CD4-positive, alpha-beta T cell (primary cell): ENCODE measurements at regions not wholly inside any gene's neighbourhood (a gene's known extent, or its start where the extent isn't known, plus 50 kb on each side); places are given as distances from the start of the nearest gene placed in this dataset.

ENCODE experiments used
- ATAC-seq: fragments of 200-7000 bp; cut with Tn5 transposase; one replicate; pipeline ENCODE4 v1.10.0; 2022; ENCODE audit warnings: mild to moderate bottlenecking; ENCODE audit not compliant: poor library complexity
- CTCF ChIA-PET: fragments of 350-600 bp; sonication (Branson Sonifier 250); formaldehyde crosslinking; loops from one replicate; lab custom pipeline; 2021; ENCODE audit warnings: antibody characterized with exemption, inconsistent platforms; lab: Charles Lee
- POLR2A ChIA-PET: fragments of 350-600 bp; sonication (Branson Sonifier 250); formaldehyde crosslinking; loops from one replicate; lab custom pipeline; 2021; ENCODE audit warnings: antibody characterized with exemption, inconsistent platforms; lab: Charles Lee
- DNase-seq, 14 experiments: peaks; one replicate each; pipeline ENCODE4 v3.0.0-alpha.2; 2013 to 2020; ENCODE audit warnings: mixed read lengths in 2 of 14
- H3K27ac ChIP-seq, 2 donors: one replicate each; pipeline versions ENCODE4 v1.5.1 to v1.7.0; 2013; ENCODE audit warnings: low read length in 2 of 2, low read depth in 1 of 2, mild to moderate bottlenecking in 1 of 2
- H3K27me3 ChIP-seq, 2 experiments: 1 replicate in 1 of 2; 2 replicates in 1 of 2; pipeline versions ENCODE4 v1.6.1 to v1.7.0; 2013; ENCODE audit warnings: low read length in 2 of 2, control low read depth in 1 of 2, mild to moderate bottlenecking in 1 of 2, moderate library complexity in 1 of 2; ENCODE audit not compliant: insufficient read depth in 2 of 2, control insufficient read depth in 1 of 2
- H3K36me3 ChIP-seq: one replicate; pipeline ENCODE4 v1.6.1; 2013; ENCODE audit warnings: low read length, control low read depth; ENCODE audit not compliant: insufficient read depth
- H3K4me1 ChIP-seq: one replicate; pipeline ENCODE4 v1.6.1; 2013; ENCODE audit warnings: low read length, control low read depth; ENCODE audit not compliant: insufficient read depth
- H3K4me3 ChIP-seq: one replicate; pipeline ENCODE4 v1.5.1; 2013; ENCODE audit warnings: mild to moderate bottlenecking, low read length, moderate library complexity
- H3K9me3 ChIP-seq, 2 experiments: 1 replicate in 1 of 2; 2 replicates in 1 of 2; pipeline versions ENCODE4 v1.6.1 to v1.7.0; 2013; ENCODE audit warnings: low read length in 2 of 2, mild to moderate bottlenecking in 2 of 2, control low read depth in 1 of 2, moderate library complexity in 1 of 2; ENCODE audit not compliant: control insufficient read depth in 1 of 2, insufficient read depth in 1 of 2
- H3K27ac Mint-ChIP-seq: one replicate; pipeline ENCODE4 v1.8.0; 2020; ENCODE audit warnings: mixed read lengths
- H3K27me3 Mint-ChIP-seq: one replicate; pipeline ENCODE4 v1.8.0; 2021; ENCODE audit warnings: mixed read lengths
- H3K36me3 Mint-ChIP-seq: one replicate; pipeline ENCODE4 v1.8.0; 2021; ENCODE audit warnings: low read depth, mixed read lengths
- H3K4me1 Mint-ChIP-seq: one replicate; pipeline ENCODE4 v1.8.0; 2021; ENCODE audit warnings: low read depth, mixed read lengths
- H3K4me3 Mint-ChIP-seq: one replicate; pipeline ENCODE4 v1.8.0; 2020; ENCODE audit warnings: mild to moderate bottlenecking, mixed read lengths
- H3K9me3 Mint-ChIP-seq: one replicate; pipeline ENCODE4 v1.8.0; 2020; ENCODE audit warnings: mixed read lengths
- intact Hi-C, 2 experiments: fragments of 100-400 bp; cut with DNase I in 1 of 2; cut with micrococcal nuclease in 1 of 2; formaldehyde crosslinking; loops; one replicate each; pipeline versions ENCODE4 v1.15.1 to v1.9.0; 2023 to 2025; cut with DNase I, micrococcal nuclease
- TF ChIP-seq, protein P1 (sequence below): fragments of 200-600 bp; IDR thresholded peaks from one replicate; pipeline ENCODE4 v1.8.0; 2022; ENCODE audit warnings: antibody characterized with exemption, mild to moderate bottlenecking

DNA sequence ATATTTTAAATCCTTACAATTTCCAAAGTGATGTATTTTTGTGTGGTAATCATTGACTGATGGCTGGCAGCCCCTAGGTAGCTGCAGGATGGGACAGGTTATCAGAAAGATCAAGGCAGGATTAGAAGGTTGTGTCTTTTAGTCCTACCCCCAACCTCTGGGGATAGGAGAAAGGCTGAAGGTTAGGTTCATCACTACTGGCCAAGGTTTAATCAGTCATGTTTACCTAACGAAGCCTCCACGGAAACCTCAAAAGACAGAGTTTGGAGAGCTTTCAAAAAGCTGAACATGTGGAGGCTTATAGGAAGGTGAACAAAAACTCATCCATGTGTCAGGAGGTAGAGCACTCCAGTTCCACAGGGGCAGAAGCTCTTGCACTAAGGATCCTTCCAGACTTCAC lies 77.5 kb upstream of the CD163 start:
- Mint-ChIP-seq H3K4me3 (no peak overlapping the region), H3K27ac (no peak overlapping the region)
- ATAC-seq: no peak

DNA sequence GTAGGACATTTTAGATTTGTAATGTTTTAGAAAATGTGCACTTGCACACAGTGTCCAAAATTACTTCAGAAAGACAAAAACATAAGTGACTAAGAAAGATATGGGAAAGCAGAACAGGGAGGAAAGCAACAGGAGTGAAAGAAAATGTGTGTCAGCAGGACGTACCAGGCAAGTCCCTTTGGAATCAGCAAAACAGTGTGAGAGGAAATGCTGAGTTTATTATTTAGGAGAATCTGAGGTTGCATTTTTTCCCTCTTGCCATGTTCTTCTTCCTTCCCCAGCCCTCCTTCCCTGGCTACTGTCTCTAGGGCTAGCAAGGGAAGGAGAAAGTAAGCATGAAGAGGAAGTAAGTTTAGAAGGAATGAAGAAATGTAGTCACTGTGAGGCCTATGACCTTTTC lies 67.7 kb upstream of the CD163 start:
- Histone ChIP-seq H3K36me3 (no peaks in the 10 kb centered on the region), H3K4me3 (no peak overlapping the region), H3K9me3 (no peaks in the 10 kb centered on the region), H3K4me1 (no peaks in the 10 kb centered on the region), H3K27ac (no peak overlapping the region), H3K27me3 (peaks cover 0 to 3% of the 10 kb centered on the region in 2 experiments)
- ATAC-seq (no peak), DNase-seq (no peak)
- Mint-ChIP-seq H3K27me3 (peaks cover 35% of the 10 kb centered on the region), H3K4me1 (no peaks in the 10 kb centered on the region), H3K4me3 (no peak overlapping the region), H3K36me3 (no peaks in the 10 kb centered on the region), H3K9me3 (peaks cover 4% of the 10 kb centered on the region), H3K27ac (no peak overlapping the region)
- TF ChIP-seq, protein P1, sequence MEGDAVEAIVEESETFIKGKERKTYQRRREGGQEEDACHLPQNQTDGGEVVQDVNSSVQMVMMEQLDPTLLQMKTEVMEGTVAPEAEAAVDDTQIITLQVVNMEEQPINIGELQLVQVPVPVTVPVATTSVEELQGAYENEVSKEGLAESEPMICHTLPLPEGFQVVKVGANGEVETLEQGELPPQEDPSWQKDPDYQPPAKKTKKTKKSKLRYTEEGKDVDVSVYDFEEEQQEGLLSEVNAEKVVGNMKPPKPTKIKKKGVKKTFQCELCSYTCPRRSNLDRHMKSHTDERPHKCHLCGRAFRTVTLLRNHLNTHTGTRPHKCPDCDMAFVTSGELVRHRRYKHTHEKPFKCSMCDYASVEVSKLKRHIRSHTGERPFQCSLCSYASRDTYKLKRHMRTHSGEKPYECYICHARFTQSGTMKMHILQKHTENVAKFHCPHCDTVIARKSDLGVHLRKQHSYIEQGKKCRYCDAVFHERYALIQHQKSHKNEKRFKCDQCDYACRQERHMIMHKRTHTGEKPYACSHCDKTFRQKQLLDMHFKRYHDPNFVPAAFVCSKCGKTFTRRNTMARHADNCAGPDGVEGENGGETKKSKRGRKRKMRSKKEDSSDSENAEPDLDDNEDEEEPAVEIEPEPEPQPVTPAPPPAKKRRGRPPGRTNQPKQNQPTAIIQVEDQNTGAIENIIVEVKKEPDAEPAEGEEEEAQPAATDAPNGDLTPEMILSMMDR: no peak
- CTCF ChIA-PET: no interaction called here
- POLR2A ChIA-PET: no interaction called here
- intact Hi-C loops: no loop called here

More for the DNA sequence above, 77.5 kb upstream of the CD163 start:
- H3K4me3 ChIP-seq: no peak overlapping the region
- CTCF ChIA-PET: no interaction called here
- H3K4me1 ChIP-seq: no peaks in the 10 kb centered on the region
- H3K27me3 ChIP-seq: peaks cover 0 to 16% of the 10 kb centered on the region in 2 experiments
- TF ChIP-seq, protein P1: no peak
- intact Hi-C loops: no loop called here
- Mint-ChIP-seq H3K27me3 (peaks cover 36% of the 10 kb centered on the region), H3K36me3 (no peaks in the 10 kb centered on the region), H3K4me1 (no peaks in the 10 kb centered on the region), H3K9me3 (peaks cover 7% of the 10 kb centered on the region)
- DNase-seq: no peak
- no peaks in the 10 kb centered on the region for H3K9me3 ChIP-seq
- no peaks in the 10 kb centered on the region for H3K36me3 ChIP-seq
- no peak overlapping the region for H3K27ac ChIP-seq
- POLR2A ChIA-PET: no interaction called here

DNA sequence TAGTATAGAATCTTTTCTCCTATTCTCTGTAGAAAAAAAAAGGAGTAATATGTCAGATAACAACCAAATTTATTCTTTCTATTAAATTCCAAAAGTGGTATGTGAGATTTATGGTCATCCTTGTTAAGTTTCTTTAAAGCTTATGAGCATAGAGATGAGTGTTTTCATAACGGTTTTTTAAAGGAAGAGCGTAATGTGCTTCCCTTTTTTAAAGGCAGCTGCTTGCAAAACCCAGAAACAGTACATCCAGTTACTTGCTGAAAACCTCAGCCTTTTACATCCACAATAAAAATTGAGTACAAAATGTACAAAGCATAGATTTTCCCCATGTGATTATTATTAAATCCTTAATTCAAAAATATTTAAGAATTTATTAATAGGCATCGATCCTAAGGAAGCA lies 53.6 kb upstream of the CD163 start:
- CTCF ChIA-PET: no interaction called here
- Mint-ChIP-seq H3K36me3 (no peaks in the 10 kb centered on the region), H3K4me3 (no peak overlapping the region), H3K4me1 (no peaks in the 10 kb centered on the region), H3K27ac (no peak overlapping the region), H3K9me3 (no peaks in the 10 kb centered on the region), H3K27me3 (peaks cover 5% of the 10 kb centered on the region)
- H3K4me1 ChIP-seq: no peaks in the 10 kb centered on the region
- no peak for DNase-seq
- H3K9me3 ChIP-seq: no peaks in the 10 kb centered on the region
- POLR2A ChIA-PET: no interaction called here
- no peaks in the 10 kb centered on the region for H3K36me3 ChIP-seq
- intact Hi-C loops: no loop called here
- TF ChIP-seq, protein P1: no peak
- ATAC-seq: no peak
- H3K27me3 ChIP-seq: peaks cover 2 to 14% of the 10 kb centered on the region in 2 experiments
- no peak overlapping the region for H3K4me3 ChIP-seq
- H3K27ac ChIP-seq: no peak overlapping the region
